SK-N-DZ (cell line): ENCODE measurements at regions not wholly inside any gene's neighbourhood (a gene's known extent, or its start where the extent isn't known, plus 50 kb on each side); places are given as distances from the start of the nearest gene placed in this dataset.
A peak's percentile ranks its signal among the peaks of the same experiment; 100 is the strongest.

Experiments used
- DNase-seq: peaks from one replicate; pipeline ENCODE4 v3.0.0-alpha.2; 2015; ENCODE audit warnings: low spot score

DNA sequence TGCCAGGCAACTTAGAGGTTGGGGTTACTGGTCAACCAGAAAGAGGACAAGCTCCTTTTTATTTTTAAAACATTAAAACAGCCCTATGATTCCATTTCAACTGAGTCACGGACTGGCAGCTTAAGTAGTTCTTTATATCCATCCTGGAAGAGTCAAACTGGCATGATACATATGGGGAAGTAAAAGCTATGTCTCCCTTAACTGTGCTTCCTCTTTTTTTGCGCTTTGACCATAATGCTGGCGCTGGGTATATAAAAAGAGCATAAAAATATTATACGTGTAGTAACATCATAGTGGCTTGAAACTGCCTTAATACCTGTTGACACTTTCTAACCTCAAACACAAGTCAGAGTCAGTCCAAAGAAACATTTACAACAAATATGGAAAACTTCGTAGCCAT is 274.4 kb downstream of the CSNK1G3 start:
- DNase-seq: no peak

GRCh38 chr5:123785162-123786071 is 273.4 kb downstream of the CSNK1G3 start:
- peak; percentile 81 for DNase-seq

DNA sequence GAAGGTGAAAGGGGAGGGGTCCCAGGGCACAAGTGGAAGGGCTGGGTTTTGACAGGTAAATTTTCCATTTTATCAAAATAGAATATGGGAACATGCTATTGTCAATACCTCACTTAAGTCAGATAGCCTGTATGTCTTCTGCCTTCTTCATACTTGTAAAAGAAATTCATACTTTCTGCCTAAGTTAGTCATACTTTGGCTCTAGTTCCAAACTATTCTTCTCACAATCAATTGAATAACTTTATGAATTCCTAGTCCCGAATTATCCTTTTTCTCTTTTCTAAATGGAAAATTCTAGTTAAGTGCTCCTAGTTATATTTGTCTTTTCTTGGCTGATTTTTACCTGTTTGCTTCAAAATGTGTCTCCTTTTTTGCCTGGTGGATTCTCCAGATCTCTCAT is 271.4 kb downstream of the CSNK1G3 start:
- no peak for DNase-seq

GRCh38 chr5:123778641-123779040 is 266.7 kb downstream of the CSNK1G3 start:
- no peak for DNase-seq

GRCh38 chr5:123776761-123777160 is 264.8 kb downstream of the CSNK1G3 start:
- DNase-seq: no peak

GRCh38 chr5:123771715-123772114 is 259.7 kb downstream of the CSNK1G3 start:
- DNase-seq: no peak

- no peak for DNase-seq
Observed at GRCh38 chr5:123763201-123763600, 251.2 kb downstream of the CSNK1G3 start.

DNA sequence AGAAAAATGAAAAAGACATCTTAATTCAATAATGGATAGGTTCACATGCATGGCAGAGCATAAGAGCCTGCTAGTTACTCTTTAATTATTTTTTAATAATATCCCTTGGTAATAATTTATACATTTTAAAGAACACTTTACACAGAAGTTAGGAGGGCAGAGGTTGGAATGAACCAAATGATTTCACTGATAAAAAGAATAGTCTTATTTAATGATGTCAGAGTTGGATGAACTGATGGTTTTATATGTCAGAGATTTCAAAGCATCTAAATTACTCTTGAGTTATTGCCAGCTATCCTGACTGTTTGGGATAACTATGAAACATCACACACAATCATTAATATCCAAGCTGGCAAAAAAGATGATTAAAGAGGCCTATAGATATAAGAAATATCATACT is 244.8 kb downstream of the CSNK1G3 start:
- DNase-seq: no peak

DNA sequence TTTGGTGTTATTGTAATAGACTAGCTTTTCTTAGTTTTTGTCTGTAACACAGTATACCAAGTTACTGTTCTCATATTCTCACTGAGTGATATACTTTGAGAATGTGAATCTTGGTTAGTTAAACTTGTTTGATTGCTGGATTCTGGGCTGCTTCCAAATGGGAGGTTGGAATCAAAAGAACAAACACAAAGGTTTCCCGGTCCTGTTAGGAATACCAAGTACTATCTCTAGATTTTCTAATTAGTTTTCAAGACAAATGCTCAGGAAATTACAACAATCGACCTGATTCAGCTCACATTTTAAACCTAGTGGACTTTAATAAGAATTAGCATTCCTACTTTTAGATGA is 244.3 kb downstream of the CSNK1G3 start:
- no peak for DNase-seq

DNA sequence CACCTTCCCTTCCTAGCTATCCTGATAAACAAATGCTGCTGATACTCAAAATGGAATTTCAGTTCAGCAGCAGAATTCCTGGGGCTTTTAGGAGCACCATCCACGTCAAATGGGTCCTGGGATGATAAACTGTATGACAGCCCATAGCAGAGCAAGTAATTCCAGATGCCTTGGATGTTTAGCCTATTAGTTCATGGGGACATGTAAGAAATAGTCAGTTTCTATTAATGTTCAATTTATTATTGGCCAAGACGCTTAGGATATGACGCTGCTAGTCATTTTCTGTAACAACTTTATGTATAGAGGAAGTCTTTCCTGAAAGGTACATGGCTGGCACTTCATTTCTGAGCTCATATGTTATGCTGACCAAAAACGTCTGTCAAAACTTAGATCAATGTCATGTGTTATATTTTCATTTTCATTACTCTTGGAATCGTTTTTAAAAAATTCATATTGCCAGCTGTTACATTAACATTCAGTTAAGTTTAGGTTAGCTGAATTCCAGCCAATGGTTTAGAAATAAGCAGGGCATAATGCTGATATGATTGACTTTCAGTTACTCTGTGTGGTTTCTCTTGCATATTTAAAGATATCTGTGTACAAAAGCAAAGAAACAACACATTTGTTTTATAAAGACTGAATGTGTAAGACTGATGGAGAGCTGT is 243.8 kb downstream of the CSNK1G3 start:
- DNase-seq: no peak

- no peak for DNase-seq
Observed at GRCh38 chr5:123754908-123755307, 242.9 kb downstream of the CSNK1G3 start.

GRCh38 chr5:123753937-123754891 is 242.2 kb downstream of the CSNK1G3 start:
- no peak for DNase-seq

DNA sequence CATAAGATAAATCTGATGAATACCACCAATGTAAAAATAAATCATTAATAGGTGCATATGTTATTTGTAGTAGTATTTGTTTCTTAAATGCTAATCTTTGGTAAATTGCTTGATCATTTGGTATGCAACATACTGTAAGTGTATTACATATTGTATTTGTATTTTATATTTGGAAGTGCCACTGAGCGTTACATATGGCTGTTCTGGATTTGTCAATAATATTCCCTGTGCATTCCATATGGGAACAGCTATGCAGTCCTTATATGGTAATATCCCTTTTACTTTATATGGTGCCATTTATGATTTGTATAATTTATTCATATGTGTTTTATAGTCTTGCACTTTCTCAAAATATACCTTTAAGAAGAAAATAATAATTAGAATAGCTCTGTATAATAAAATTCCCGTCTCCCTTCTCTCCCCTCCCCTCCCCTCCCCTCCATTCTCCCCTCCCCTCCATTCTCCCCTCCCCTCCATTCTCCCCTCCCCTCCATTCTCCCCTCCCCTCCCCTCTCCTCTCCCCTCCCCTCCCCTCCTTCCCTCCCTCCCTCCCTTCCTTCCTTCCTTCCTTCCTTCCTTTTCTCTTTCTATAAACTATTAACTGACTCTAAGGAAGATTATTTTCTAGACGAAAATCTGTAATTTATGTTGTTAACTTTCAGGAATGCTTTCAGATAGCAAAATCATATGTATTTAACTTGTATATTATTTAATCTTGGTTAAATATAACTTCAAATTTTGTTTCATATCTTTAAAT is 241.4 kb downstream of the CSNK1G3 start:
- no peak for DNase-seq

- DNase-seq: no peak
Observed at GRCh38 chr5:123752552-123753179, 240.7 kb downstream of the CSNK1G3 start.

- no peak for DNase-seq
Observed at GRCh38 chr5:123751670-123752069, 239.7 kb downstream of the CSNK1G3 start.

DNA sequence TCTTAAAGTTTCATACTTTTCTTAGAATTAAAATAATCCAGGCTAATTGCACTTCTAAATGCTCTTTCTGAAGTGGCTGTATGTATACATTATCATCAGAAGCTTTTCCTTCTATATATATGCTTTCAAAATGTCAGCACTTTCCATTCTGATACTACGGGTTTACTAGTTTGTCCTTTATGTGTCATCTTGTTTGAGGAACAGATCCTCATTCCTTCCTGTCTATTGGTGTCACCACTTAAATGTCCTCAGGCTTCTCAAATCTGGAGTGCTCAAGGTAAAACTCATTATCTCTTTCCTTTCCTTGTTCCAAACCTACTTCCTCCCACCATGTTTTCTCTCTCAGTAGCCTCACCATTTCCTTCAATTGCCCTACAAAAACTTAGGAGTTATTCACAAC is 236.3 kb downstream of the CSNK1G3 start:
- no peak for DNase-seq

- DNase-seq: no peak
Observed at GRCh38 chr5:123746683-123747360, 234.8 kb downstream of the CSNK1G3 start.

GRCh38 chr5:123743990-123744583 is 232.1 kb downstream of the CSNK1G3 start:
- no peak for DNase-seq

DNA sequence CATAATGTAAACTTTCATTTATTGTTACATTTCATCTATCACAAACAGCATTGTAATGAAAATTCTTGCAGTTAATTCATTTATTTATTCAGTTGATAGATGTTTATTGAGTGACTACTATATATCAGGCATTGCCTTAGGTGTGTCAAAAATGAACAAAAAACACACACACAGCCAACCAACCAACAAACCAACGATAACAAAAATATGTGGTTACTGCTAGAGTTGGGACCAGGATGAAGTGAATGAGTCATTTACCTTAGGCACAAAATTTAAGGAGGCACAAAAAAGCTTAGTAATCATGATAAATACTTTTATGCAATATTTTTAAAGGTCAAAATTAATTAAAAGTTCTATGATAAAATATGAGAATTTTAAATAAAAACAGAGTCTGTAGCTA is 223.4 kb downstream of the CSNK1G3 start:
- no peak for DNase-seq

DNA sequence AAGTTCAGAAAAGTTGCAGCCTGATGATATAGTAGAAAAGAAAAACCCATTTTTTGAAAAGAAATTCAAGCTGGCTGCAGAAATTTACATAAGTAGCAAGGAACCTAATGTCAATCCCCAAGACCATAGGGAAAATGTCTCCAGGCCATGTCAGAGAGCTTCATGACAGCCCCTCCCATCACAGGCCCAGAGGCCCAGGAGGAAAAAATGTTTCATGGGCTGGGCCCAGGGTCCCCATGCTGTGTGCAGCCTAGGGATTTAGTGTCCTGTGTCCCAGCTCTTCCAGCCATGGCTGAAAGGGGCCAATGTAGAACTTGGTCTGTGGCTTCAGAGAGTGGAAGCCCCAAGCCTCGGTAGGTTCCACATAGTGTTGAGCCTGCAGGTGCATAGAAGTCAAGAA is 220.3 kb downstream of the CSNK1G3 start:
- no peak for DNase-seq
